GM12891 (cell line): ENCODE measurements at regions not wholly inside any gene's neighbourhood (a gene's known extent, or its start where the extent isn't known, plus 50 kb on each side); places are given as distances from the start of the nearest gene placed in this dataset.

Experiments
- POLR2A ChIP-seq: IDR thresholded peaks from 2 replicates; pipeline ENCODE4 v1.6.1; 2011; ENCODE audit warnings: low read depth, low read length, control low read depth
- POLR2AphosphoS5 ChIP-seq: IDR thresholded peaks from 2 replicates; pipeline ENCODE4 v1.6.1; 2011; ENCODE audit warnings: low read depth, low read length, control low read depth
- POU2F2 ChIP-seq: IDR thresholded peaks from 2 replicates; pipeline ENCODE4 v1.6.1; 2011; ENCODE audit warnings: low read depth, mild to moderate bottlenecking, control low read depth, low read length, moderate library complexity
- TAF1 ChIP-seq: IDR thresholded peaks from 2 replicates; pipeline ENCODE4 v1.6.1; 2011; ENCODE audit warnings: low read depth, low read length, control low read depth

DNA sequence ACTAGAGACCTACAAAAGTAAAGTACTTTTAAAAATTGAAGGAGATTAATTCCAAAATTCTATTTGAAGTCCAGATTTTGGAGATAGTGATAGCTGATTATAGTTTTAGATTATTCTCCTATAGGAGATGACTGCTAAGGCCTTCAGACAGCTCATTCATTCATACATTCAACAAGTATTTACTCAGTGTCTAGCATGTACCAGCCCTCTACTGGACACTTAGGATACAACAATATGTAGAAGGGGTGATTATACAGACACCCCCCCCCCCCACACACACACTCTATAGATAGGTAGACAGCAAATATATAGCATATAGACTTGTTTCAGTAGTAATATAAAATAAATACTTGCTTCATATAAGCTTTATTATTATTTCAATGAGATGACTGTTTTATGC, 60.4 kb upstream of the TAF9B start:
- TF ChIP-seq TAF1 (no peak), POLR2A (no peak), POLR2AphosphoS5 (no peak), POU2F2 (no peak)
